Endodermal cell (in vitro differentiated cells): ENCODE measurements at regions not wholly inside any gene's neighbourhood (a gene's known extent, or its start where the extent isn't known, plus 50 kb on each side); places are given as distances from the start of the nearest gene placed in this dataset.
A peak's percentile ranks its signal among the peaks of the same experiment; 100 is the strongest.

ENCODE experiments used
- DNase-seq: peaks from one replicate; pipeline ENCODE4 v3.0.0-alpha.2; 2017
- H3K27ac ChIP-seq: 2 replicates; pipeline ENCODE4 v1.5.1; 2013; ENCODE audit warnings: mild to moderate bottlenecking, low read depth, low read length, moderate library complexity
- H3K27me3 ChIP-seq: 2 replicates; pipeline ENCODE4 v1.6.1; 2013; ENCODE audit warnings: mild to moderate bottlenecking, low read length, moderate library complexity; ENCODE audit not compliant: insufficient read depth, control insufficient read depth, poor library complexity, severe bottlenecking
- H3K36me3 ChIP-seq: 2 replicates; pipeline ENCODE4 v1.7.0; 2013; ENCODE audit warnings: mild to moderate bottlenecking, low read length, moderate library complexity; ENCODE audit not compliant: control insufficient read depth, insufficient read depth
- H3K4me1 ChIP-seq: one replicate; pipeline ENCODE4 v1.7.0; 2013; ENCODE audit warnings: low read length; ENCODE audit not compliant: control insufficient read depth, insufficient read depth
- H3K4me3 ChIP-seq: 2 replicates; pipeline ENCODE4 v1.5.1; 2013; ENCODE audit warnings: mild to moderate bottlenecking, low read length, moderate library complexity
- H3K9ac ChIP-seq: 2 replicates; pipeline ENCODE4 v1.6.1; 2013; ENCODE audit warnings: mild to moderate bottlenecking, low read length, moderate library complexity; ENCODE audit not compliant: poor library complexity, severe bottlenecking; ENCODE audit errors: extremely low read depth
- H3K9me3 ChIP-seq: 2 replicates; pipeline ENCODE4 v1.6.1; 2013; ENCODE audit warnings: mild to moderate bottlenecking, low read length, moderate library complexity; ENCODE audit not compliant: control insufficient read depth
- H3K27ac Mint-ChIP-seq: 2 replicates; pipeline ENCODE4 v1.8.0; 2020; ENCODE audit warnings: mixed read lengths
- H3K27me3 Mint-ChIP-seq: 2 replicates; pipeline ENCODE4 v1.8.0; 2021; ENCODE audit warnings: mild to moderate bottlenecking, mixed read lengths; ENCODE audit not compliant: insufficient read depth
- H3K36me3 Mint-ChIP-seq: 2 replicates; pipeline ENCODE4 v1.8.0; 2020; ENCODE audit warnings: low read depth, mixed read lengths
- H3K4me1 Mint-ChIP-seq: 2 replicates; pipeline ENCODE4 v1.8.0; 2020; ENCODE audit warnings: mixed read lengths
- H3K4me3 Mint-ChIP-seq: 2 replicates; pipeline ENCODE4 v1.8.0; 2020; ENCODE audit warnings: mild to moderate bottlenecking, moderate library complexity, mixed read lengths
- H3K9me3 Mint-ChIP-seq: 2 replicates; pipeline ENCODE4 v1.8.0; 2020; ENCODE audit warnings: mild to moderate bottlenecking, mixed read lengths
- WGBS, 2 experiments: methylation state at CpG; one replicate each; pipeline versions ENCODE4 v1.1.5 to v1.1.7; 2013; ENCODE audit warnings: missing lambda C conversion rate in 2 of 2, mixed read lengths in 1 of 2; ENCODE audit not compliant: insufficient coverage in 1 of 2, insufficient read length in 1 of 2; 5-methylcytosine and 5-hydroxymethylcytosine counted together
- TF ChIP-seq, protein P1 (sequence below): fragments of 200-600 bp; sonication (generic); conservative IDR thresholded peaks from 2 replicates; pipeline ENCODE4 v1.5.0; 2021; ENCODE audit warnings: antibody characterized with exemption, mild to moderate bottlenecking

GRCh38 chr4:66073961-66074360, 403.7 kb upstream of the EPHA5 start:
- Mint-ChIP-seq H3K27ac (no peak overlapping the region), H3K9me3 (peaks cover 4% of the 10 kb centered on the region), H3K4me3 (no peak overlapping the region), H3K36me3 (no peaks in the 10 kb centered on the region), H3K27me3 (no peaks in the 10 kb centered on the region), H3K4me1 (peaks cover 4% of the 10 kb centered on the region)
- Histone ChIP-seq H3K9ac (no peak overlapping the region), H3K27ac (no peak overlapping the region), H3K36me3 (no peaks in the 10 kb centered on the region), H3K4me3 (no peak overlapping the region), H3K9me3 (peaks cover 5% of the 10 kb centered on the region), H3K4me1 (no peaks in the 10 kb centered on the region), H3K27me3 (no peaks in the 10 kb centered on the region)
- TF ChIP-seq, protein P1, sequence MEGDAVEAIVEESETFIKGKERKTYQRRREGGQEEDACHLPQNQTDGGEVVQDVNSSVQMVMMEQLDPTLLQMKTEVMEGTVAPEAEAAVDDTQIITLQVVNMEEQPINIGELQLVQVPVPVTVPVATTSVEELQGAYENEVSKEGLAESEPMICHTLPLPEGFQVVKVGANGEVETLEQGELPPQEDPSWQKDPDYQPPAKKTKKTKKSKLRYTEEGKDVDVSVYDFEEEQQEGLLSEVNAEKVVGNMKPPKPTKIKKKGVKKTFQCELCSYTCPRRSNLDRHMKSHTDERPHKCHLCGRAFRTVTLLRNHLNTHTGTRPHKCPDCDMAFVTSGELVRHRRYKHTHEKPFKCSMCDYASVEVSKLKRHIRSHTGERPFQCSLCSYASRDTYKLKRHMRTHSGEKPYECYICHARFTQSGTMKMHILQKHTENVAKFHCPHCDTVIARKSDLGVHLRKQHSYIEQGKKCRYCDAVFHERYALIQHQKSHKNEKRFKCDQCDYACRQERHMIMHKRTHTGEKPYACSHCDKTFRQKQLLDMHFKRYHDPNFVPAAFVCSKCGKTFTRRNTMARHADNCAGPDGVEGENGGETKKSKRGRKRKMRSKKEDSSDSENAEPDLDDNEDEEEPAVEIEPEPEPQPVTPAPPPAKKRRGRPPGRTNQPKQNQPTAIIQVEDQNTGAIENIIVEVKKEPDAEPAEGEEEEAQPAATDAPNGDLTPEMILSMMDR, result no peak
- DNase-seq, result no peak
- 93 to 100% methylated on average over 1 to 2 of the region's 2 CpGs for WGBS, 2 experiments

DNA sequence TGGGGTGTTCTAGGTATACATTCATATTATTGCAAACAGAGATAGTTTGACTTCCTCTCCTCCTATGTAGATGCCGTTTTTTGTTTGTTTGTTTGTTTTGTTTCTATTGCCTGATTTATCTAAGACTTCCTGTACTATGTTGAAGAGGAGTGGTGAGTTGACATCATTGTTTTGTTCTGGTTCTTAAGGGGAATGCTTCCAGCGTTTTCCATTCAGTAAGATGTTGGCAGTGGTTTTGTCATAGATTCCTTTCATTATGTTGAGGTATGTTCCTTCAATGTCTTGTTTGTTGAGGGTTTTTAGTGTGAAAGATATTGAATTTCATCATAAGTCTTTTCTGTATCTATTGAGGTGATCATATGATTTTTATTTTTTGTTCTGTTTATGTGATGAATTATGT, 401.6 kb upstream of the EPHA5 start:
- Mint-ChIP-seq H3K9me3 (peaks cover 4% of the 10 kb centered on the region), H3K27ac (no peak overlapping the region), H3K36me3 (no peaks in the 10 kb centered on the region), H3K4me3 (no peak overlapping the region), H3K4me1 (peaks cover 4% of the 10 kb centered on the region), H3K27me3 (no peaks in the 10 kb centered on the region)
- Histone ChIP-seq H3K4me3 (no peak overlapping the region), H3K27me3 (no peaks in the 10 kb centered on the region), H3K9me3 (peaks cover 5% of the 10 kb centered on the region), H3K4me1 (no peaks in the 10 kb centered on the region), H3K36me3 (no peaks in the 10 kb centered on the region), H3K9ac (no peak overlapping the region), H3K27ac (no peak overlapping the region)
- WGBS, 2 experiments, result 73% methylated on average over 2 of the region's 2 CpGs; no CpG with 5 or more reads in 1 of the 2 experiments
- TF ChIP-seq, protein P1, result no peak
- DNase-seq, result no peak

DNA sequence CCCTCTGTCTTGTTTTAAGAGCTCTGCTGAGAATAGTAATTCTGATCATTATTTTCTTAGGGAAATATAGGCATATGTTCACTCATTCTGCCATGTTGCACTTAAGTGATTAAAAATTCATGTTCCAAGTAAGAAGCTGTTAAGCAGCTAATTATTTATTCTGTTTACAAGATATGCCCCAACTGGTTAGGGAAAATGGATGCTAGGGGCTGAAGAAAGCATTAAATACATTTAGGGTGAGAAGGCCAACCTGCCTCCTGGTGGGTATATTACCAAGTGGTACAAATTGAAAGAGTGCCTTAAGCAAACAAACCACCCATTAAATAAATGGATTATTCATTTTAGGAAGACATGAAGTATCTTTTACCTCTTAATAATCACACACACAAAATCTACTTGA, 392.6 kb upstream of the EPHA5 start:
- Histone ChIP-seq H3K36me3 (no peaks in the 10 kb centered on the region), H3K27me3 (no peaks in the 10 kb centered on the region), H3K4me1 (no peaks in the 10 kb centered on the region), H3K27ac (no peak overlapping the region), H3K9ac (no peak overlapping the region), H3K4me3 (no peak overlapping the region), H3K9me3 (no peaks in the 10 kb centered on the region)
- no peak overlapping the region for H3K4me3 Mint-ChIP-seq
- no peaks in the 10 kb centered on the region for H3K9me3 Mint-ChIP-seq
- H3K27me3 Mint-ChIP-seq, result no peaks in the 10 kb centered on the region
- no peak for DNase-seq
- H3K36me3 Mint-ChIP-seq, result no peaks in the 10 kb centered on the region
- no peak overlapping the region for H3K27ac Mint-ChIP-seq
- no peaks in the 10 kb centered on the region for H3K4me1 Mint-ChIP-seq
- TF ChIP-seq, protein P1, result peak; percentile 17
